ENCODE measurements at regions not wholly inside any gene's neighbourhood (a gene's known extent, or its start where the extent isn't known, plus 50 kb on each side); places are given as distances from the start of the nearest gene placed in this dataset.

DNA sequence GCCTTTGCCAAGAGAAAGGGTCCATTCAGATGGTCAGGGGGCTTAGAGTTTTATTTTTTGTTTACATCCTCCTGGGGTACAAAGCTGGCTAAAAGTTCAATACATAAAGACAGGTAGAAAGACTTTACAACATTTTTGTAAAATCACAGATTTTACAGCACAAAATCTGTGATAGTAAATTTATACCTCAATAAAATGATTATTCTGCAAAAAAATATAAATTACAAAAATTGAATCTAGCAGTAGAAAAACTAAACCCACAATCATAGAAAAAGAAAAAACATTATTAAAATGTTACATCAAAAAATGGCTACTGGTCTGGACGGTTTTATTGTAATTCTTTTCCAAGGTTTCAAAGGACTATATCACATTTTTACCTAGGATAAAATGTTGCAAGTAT is 674.2 kb upstream of the CHAC2 start:
- TF ChIP-seq EZH2 (IDR thresholded peaks at IDR 0.05; ENCODE audit: insufficient read depth, poor library complexity, severe bottlenecking), result no peak
- no peak for TF ChIP-seq EZH2phosphoT487 (IDR thresholded peaks at IDR 0.05; ENCODE audit: insufficient read depth, low read depth)

Data from GM23248 (cell line).